Gastrocnemius medialis (tissue), 4 donors: ENCODE measurements at regions not wholly inside any gene's neighbourhood (a gene's known extent, or its start where the extent isn't known, plus 50 kb on each side); places are given as distances from the start of the nearest gene placed in this dataset.

Source experiments
- CTCF ChIP-seq, 5 experiments: fragments of 450-650 bp in 3 of 5; fragments of 200-600 bp in 2 of 5; sonication (generic) in 2 of 5; IDR thresholded peaks in 4 of 5; conservative IDR thresholded peaks in 1 of 5; 1 replicate in 4 of 5; 2 replicates in 1 of 5; pipeline ENCODE4 v1.5.1; 2016 to 2019; ENCODE audit warnings: antibody characterized with exemption in 5 of 5, mild to moderate bottlenecking in 3 of 5, moderate library complexity in 3 of 5
- POLR2A ChIP-seq, 2 donors: fragments of 450-650 bp; IDR thresholded peaks; one replicate each; pipeline ENCODE4 v1.6.1; 2017; ENCODE audit warnings: antibody characterized with exemption in 2 of 2, mild to moderate bottlenecking in 2 of 2, moderate library complexity in 2 of 2

- TF ChIP-seq CTCF (IDR thresholded peaks at IDR 0.05 in 4 of 5, conservative IDR thresholded peaks at IDR 0.05 in 1 of 5) (no peak), POLR2A (IDR thresholded peaks at IDR 0.05) (no peak)
These were observed 539.3 kb downstream of the MTRR start for GRCh38 chr5:8408258-8408657.
